ENCODE measurements at regions not wholly inside any gene's neighbourhood (a gene's known extent, or its start where the extent isn't known, plus 50 kb on each side); places are given as distances from the start of the nearest gene placed in this dataset.

DNA sequence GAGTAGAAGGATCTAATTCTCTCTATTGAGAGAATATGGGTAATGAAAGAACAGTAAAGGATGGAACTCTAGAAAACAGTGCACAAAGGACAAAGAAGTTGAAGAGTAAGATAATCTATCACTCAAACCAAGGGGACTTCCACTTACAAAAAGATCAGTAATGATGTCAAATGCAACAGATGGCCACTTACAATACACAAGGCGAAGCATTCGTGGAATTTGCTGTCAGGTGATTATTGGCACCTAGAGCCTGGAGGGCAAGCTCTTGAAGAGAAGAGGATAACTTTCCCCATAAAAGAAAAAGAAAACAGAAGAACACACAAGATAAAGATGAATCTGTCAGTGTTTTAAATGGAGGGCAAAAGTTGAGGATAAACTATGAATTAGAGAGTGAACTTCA is 256.0 kb upstream of the TCF21 start:
- Mint-ChIP-seq H3K4me3 (ENCODE audit: unreplicated experiment) (no peak overlapping the region), H3K27me3 (ENCODE audit: insufficient read depth, unreplicated experiment) (no peaks in the 10 kb centered on the region), H3K27ac (ENCODE audit: unreplicated experiment) (no peak overlapping the region), H3K4me1 (ENCODE audit: low read depth, unreplicated experiment) (no peaks in the 10 kb centered on the region), H3K36me3 (ENCODE audit: insufficient read depth, unreplicated experiment) (no peaks in the 10 kb centered on the region), H3K9me3 (ENCODE audit: unreplicated experiment) (peaks cover 10% of the 10 kb centered on the region)
- H3K9me3 ChIP-seq, result no peaks in the 10 kb centered on the region
- H3K36me3 ChIP-seq (ENCODE audit: control insufficient read depth, insufficient read depth, low read length), result no peaks in the 10 kb centered on the region
- intact Hi-C loops (cut with micrococcal nuclease; ENCODE audit: unreplicated experiment), result no loop called here
- POLR2A ChIA-PET, result no interaction called here
- CTCF ChIA-PET, result no interaction called here
- H3K27me3 ChIP-seq (replicated peaks; ENCODE audit: control insufficient read depth, insufficient read depth, low read length), result no peaks in the 10 kb centered on the region
- H3K4me3 ChIP-seq (ENCODE audit: low read depth, low read length), result no peak overlapping the region
- H3K4me1 ChIP-seq, result peaks cover 18% of the 10 kb centered on the region
- DNase-seq, result no peak
- BruUV-seq (replicated peaks), result no TSS peak
- TF ChIP-seq, protein P1, sequence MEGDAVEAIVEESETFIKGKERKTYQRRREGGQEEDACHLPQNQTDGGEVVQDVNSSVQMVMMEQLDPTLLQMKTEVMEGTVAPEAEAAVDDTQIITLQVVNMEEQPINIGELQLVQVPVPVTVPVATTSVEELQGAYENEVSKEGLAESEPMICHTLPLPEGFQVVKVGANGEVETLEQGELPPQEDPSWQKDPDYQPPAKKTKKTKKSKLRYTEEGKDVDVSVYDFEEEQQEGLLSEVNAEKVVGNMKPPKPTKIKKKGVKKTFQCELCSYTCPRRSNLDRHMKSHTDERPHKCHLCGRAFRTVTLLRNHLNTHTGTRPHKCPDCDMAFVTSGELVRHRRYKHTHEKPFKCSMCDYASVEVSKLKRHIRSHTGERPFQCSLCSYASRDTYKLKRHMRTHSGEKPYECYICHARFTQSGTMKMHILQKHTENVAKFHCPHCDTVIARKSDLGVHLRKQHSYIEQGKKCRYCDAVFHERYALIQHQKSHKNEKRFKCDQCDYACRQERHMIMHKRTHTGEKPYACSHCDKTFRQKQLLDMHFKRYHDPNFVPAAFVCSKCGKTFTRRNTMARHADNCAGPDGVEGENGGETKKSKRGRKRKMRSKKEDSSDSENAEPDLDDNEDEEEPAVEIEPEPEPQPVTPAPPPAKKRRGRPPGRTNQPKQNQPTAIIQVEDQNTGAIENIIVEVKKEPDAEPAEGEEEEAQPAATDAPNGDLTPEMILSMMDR (IDR thresholded peaks at IDR 0.05; ENCODE audit: insufficient read depth in 1 of 2, low read depth in 1 of 2, low read length in 1 of 2, severe bottlenecking in 1 of 2, unreplicated experiment in 1 of 2), result no peak

DNA sequence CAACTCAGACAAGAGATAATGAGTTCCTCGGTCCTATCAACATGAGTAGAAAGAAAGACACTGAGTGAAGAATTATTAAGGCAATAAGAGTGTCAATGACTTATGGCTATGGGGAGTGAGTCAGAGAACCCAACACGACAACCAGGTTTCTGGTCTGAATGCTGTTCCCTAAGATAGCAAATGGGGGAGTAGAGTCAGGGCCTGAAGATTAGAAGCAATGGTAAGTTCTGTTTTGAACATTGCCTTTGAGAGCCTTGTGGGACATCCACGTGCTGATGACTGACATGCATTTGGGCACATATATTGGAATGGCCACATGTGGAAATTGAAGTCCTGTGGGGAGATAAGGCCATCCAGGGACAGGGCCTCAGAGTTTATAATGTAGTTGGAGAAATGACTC is 254.4 kb upstream of the TCF21 start:
- Histone ChIP-seq H3K36me3 (ENCODE audit: control insufficient read depth, insufficient read depth, low read length) (no peaks in the 10 kb centered on the region), H3K4me3 (ENCODE audit: low read depth, low read length) (no peak overlapping the region), H3K27me3 (replicated peaks; ENCODE audit: control insufficient read depth, insufficient read depth, low read length) (no peaks in the 10 kb centered on the region), H3K4me1 (peaks cover 18% of the 10 kb centered on the region), H3K9me3 (no peaks in the 10 kb centered on the region)
- DNase-seq, result no peak
- CTCF ChIA-PET, result no interaction called here
- BruUV-seq (replicated peaks), result no TSS peak
- no peak overlapping the region for H3K4me3 Mint-ChIP-seq (ENCODE audit: unreplicated experiment)
- TF ChIP-seq, protein P1 (IDR thresholded peaks at IDR 0.05; ENCODE audit: insufficient read depth in 1 of 2, low read depth in 1 of 2, low read length in 1 of 2, severe bottlenecking in 1 of 2, unreplicated experiment in 1 of 2), result no peak
- peaks cover 10% of the 10 kb centered on the region for H3K9me3 Mint-ChIP-seq (ENCODE audit: unreplicated experiment)
- intact Hi-C loops (cut with micrococcal nuclease; ENCODE audit: unreplicated experiment), result no loop called here
- no peak overlapping the region for H3K27ac Mint-ChIP-seq (ENCODE audit: unreplicated experiment)
- H3K27me3 Mint-ChIP-seq (ENCODE audit: insufficient read depth, unreplicated experiment), result no peaks in the 10 kb centered on the region
- POLR2A ChIA-PET, result no interaction called here
- H3K4me1 Mint-ChIP-seq (ENCODE audit: low read depth, unreplicated experiment), result no peaks in the 10 kb centered on the region
- H3K36me3 Mint-ChIP-seq (ENCODE audit: insufficient read depth, unreplicated experiment), result no peaks in the 10 kb centered on the region

DNA sequence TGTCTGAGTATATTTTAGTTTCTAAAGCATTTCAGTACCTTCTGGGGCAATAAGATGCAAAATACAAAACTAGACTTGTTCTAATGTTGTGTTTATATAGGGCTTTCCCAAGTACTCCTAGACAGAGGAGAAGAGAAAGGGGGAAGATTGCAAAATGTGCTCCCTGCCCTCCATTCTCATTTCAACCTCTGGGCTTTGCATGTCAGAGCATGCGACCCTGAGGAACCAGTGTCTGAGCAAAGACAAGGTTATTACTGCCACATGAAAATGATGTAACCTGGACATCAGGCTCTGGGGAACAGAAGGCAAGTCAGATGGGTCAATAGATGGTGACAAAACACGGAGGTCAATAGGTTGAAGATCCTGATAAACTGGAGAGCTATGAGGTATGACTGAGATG is 253.5 kb upstream of the TCF21 start:
- H3K9me3 ChIP-seq, result no peaks in the 10 kb centered on the region
- CTCF ChIA-PET, result no interaction called here
- no peaks in the 10 kb centered on the region for H3K4me1 Mint-ChIP-seq (ENCODE audit: low read depth, unreplicated experiment)
- peaks cover 10% of the 10 kb centered on the region for H3K9me3 Mint-ChIP-seq (ENCODE audit: unreplicated experiment)
- DNase-seq, result peak in 1 of 2 experiments; percentile 7
- peaks cover 18% of the 10 kb centered on the region for H3K4me1 ChIP-seq
- H3K27me3 Mint-ChIP-seq (ENCODE audit: insufficient read depth, unreplicated experiment), result no peaks in the 10 kb centered on the region
- BruUV-seq (replicated peaks), result no TSS peak
- no peaks in the 10 kb centered on the region for H3K27me3 ChIP-seq (replicated peaks; ENCODE audit: control insufficient read depth, insufficient read depth, low read length)
- H3K4me3 Mint-ChIP-seq (ENCODE audit: unreplicated experiment), result no peak overlapping the region
- H3K27ac Mint-ChIP-seq (ENCODE audit: unreplicated experiment), result no peak overlapping the region
- no peak overlapping the region for H3K4me3 ChIP-seq (ENCODE audit: low read depth, low read length)
- H3K36me3 Mint-ChIP-seq (ENCODE audit: insufficient read depth, unreplicated experiment), result no peaks in the 10 kb centered on the region
- POLR2A ChIA-PET, result no interaction called here
- TF ChIP-seq, protein P1 (IDR thresholded peaks at IDR 0.05; ENCODE audit: insufficient read depth in 1 of 2, low read depth in 1 of 2, low read length in 1 of 2, severe bottlenecking in 1 of 2, unreplicated experiment in 1 of 2), result no peak
- intact Hi-C loops (cut with micrococcal nuclease; ENCODE audit: unreplicated experiment), result no loop called here
- H3K36me3 ChIP-seq (ENCODE audit: control insufficient read depth, insufficient read depth, low read length), result no peaks in the 10 kb centered on the region

All from Caco-2 (cell line).